Mammary epithelial cell (primary cell): ENCODE measurements at regions not wholly inside any gene's neighbourhood (a gene's known extent, or its start where the extent isn't known, plus 50 kb on each side); places are given as distances from the start of the nearest gene placed in this dataset.

Source experiments
- EZH2 ChIP-seq: IDR thresholded peaks from 2 replicates; pipeline ENCODE4 v1.6.1; 2012; ENCODE audit warnings: low read length, inconsistent platforms, borderline replicate concordance
- TF ChIP-seq, protein P1 (sequence below), 2 donors: IDR thresholded peaks in 1 of 2; conservative IDR thresholded peaks in 1 of 2; 2 replicates each; pipeline ENCODE4 v1.5.1; 2011 to 2012; ENCODE audit warnings: inconsistent platforms in 2 of 2, low read length in 2 of 2, mild to moderate bottlenecking in 2 of 2, control low read depth in 1 of 2, low read depth in 1 of 2; ENCODE audit not compliant: insufficient read depth in 1 of 2; ENCODE audit errors: extremely low read depth in 1 of 2

DNA sequence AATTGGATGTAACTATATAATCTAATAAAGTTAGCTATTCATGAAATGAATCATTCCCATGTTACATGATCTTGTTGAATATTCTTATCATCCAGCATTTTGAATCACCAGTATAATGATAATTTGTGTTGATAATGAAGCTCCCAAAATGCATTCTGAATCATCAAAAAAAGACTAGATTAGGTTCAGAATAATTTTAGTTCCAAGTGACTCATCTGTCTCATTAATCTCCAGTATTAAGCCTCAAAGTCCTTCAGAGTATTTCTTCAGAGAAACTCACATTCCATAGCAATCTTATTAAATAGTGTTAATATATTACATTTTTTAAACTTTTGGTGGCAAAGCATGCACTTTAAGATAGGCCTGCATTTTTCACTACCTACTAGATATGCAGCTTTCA lies 207.5 kb downstream of the SLITRK5 start:
- TF ChIP-seq, protein P1, sequence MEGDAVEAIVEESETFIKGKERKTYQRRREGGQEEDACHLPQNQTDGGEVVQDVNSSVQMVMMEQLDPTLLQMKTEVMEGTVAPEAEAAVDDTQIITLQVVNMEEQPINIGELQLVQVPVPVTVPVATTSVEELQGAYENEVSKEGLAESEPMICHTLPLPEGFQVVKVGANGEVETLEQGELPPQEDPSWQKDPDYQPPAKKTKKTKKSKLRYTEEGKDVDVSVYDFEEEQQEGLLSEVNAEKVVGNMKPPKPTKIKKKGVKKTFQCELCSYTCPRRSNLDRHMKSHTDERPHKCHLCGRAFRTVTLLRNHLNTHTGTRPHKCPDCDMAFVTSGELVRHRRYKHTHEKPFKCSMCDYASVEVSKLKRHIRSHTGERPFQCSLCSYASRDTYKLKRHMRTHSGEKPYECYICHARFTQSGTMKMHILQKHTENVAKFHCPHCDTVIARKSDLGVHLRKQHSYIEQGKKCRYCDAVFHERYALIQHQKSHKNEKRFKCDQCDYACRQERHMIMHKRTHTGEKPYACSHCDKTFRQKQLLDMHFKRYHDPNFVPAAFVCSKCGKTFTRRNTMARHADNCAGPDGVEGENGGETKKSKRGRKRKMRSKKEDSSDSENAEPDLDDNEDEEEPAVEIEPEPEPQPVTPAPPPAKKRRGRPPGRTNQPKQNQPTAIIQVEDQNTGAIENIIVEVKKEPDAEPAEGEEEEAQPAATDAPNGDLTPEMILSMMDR (conservative IDR thresholded peaks at IDR 0.05 in 1 of 2, IDR thresholded peaks at IDR 0.05 in 1 of 2; ENCODE audit: extremely low read depth in 1 of 2, insufficient read depth in 1 of 2, low read depth in 1 of 2, low read length in 2 of 2), result no peak
- TF ChIP-seq EZH2, result no peak
